Transverse colon (tissue), 4 donors: ENCODE measurements at regions not wholly inside any gene's neighbourhood (a gene's known extent, or its start where the extent isn't known, plus 50 kb on each side); places are given as distances from the start of the nearest gene placed in this dataset.

ENCODE experiments used
- EP300 ChIP-seq: sonication (generic); formaldehyde crosslinking; IDR thresholded peaks from one replicate; pipeline ENCODE4 v1.6.1; 2017; ENCODE audit warnings: antibody characterized with exemption, low read depth
- POLR2A ChIP-seq: fragments of 450-650 bp; IDR thresholded peaks from one replicate; pipeline ENCODE4 v1.6.1; 2016; ENCODE audit warnings: antibody characterized with exemption, mild to moderate bottlenecking, moderate library complexity
- POLR2AphosphoS5 ChIP-seq, 3 donors: sonication (generic); formaldehyde crosslinking; IDR thresholded peaks; one replicate each; pipeline ENCODE4 v1.6.1; 2016; ENCODE audit warnings: antibody characterized with exemption in 3 of 3
- TF ChIP-seq, protein P1 (sequence below), 5 experiments: fragments of 200-600 bp in 3 of 5; fragments of 450-650 bp in 2 of 5; sonication (generic) in 3 of 5; IDR thresholded peaks; 1 replicate in 2 of 5; 2 replicates in 3 of 5; pipeline ENCODE4 v1.5.1; 2016 to 2017; ENCODE audit warnings: antibody characterized with exemption in 5 of 5, inconsistent platforms in 3 of 5, mild to moderate bottlenecking in 2 of 5, moderate library complexity in 1 of 5

GRCh38 chr6:94300424-94301144 is 881.2 kb upstream of the EPHA7 start:
- TF ChIP-seq, protein P1, sequence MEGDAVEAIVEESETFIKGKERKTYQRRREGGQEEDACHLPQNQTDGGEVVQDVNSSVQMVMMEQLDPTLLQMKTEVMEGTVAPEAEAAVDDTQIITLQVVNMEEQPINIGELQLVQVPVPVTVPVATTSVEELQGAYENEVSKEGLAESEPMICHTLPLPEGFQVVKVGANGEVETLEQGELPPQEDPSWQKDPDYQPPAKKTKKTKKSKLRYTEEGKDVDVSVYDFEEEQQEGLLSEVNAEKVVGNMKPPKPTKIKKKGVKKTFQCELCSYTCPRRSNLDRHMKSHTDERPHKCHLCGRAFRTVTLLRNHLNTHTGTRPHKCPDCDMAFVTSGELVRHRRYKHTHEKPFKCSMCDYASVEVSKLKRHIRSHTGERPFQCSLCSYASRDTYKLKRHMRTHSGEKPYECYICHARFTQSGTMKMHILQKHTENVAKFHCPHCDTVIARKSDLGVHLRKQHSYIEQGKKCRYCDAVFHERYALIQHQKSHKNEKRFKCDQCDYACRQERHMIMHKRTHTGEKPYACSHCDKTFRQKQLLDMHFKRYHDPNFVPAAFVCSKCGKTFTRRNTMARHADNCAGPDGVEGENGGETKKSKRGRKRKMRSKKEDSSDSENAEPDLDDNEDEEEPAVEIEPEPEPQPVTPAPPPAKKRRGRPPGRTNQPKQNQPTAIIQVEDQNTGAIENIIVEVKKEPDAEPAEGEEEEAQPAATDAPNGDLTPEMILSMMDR (IDR thresholded peaks at IDR 0.05): no peak
- TF ChIP-seq POLR2A (no peak), POLR2AphosphoS5 (IDR thresholded peaks at IDR 0.05) (no peak), EP300 (no peak)
